Right atrium auricular region (tissue), 2 donors: ENCODE measurements at regions not wholly inside any gene's neighbourhood (a gene's known extent, or its start where the extent isn't known, plus 50 kb on each side); places are given as distances from the start of the nearest gene placed in this dataset.
"Not testable (repeated sequence)": the region's sequence is repeated elsewhere in the genome, so short reads cannot be mapped to it uniquely, and the experiment has no call there.

Source experiments
- DNase-seq: peaks from one replicate; pipeline ENCODE4 v3.0.0-alpha.2; 2019; ENCODE audit warnings: low spot score
- H3K27ac ChIP-seq, 2 donors: fragments of 200-600 bp; sonication (generic); 1 replicate in 1 of 2; 2 replicates in 1 of 2; pipeline ENCODE4 v1.5.1; 2016 to 2019
- H3K27me3 ChIP-seq, 2 donors: fragments of 200-600 bp; sonication (generic); one replicate each; pipeline versions ENCODE4 v1.5.1 to v1.6.0; 2017 to 2019
- H3K36me3 ChIP-seq: fragments of 200-600 bp; sonication (generic); one replicate; pipeline ENCODE4 v1.5.1; 2016
- H3K4me1 ChIP-seq, 2 donors: fragments of 200-600 bp; sonication (generic); one replicate each; pipeline versions ENCODE4 v1.5.1 to v1.6.0; 2017 to 2019
- H3K4me3 ChIP-seq, 2 donors: fragments of 200-600 bp; sonication (generic); 1 replicate in 1 of 2; 2 replicates in 1 of 2; pipeline ENCODE4 v1.5.1; 2017 to 2019; ENCODE audit warnings: mild to moderate bottlenecking in 1 of 2, moderate library complexity in 1 of 2
- H3K9me3 ChIP-seq, 2 donors: fragments of 200-600 bp; sonication (generic); one replicate each; pipeline ENCODE4 v1.5.1; 2019
- TF ChIP-seq, protein P1 (sequence below), 2 donors: fragments of 200-600 bp; sonication (generic); IDR thresholded peaks; one replicate each; pipeline ENCODE4 v1.5.1; 2019; ENCODE audit warnings: antibody characterized with exemption in 2 of 2

GRCh38 chr1:47534436-47534835 lies 96.6 kb downstream of the FOXD2 start:
- Histone ChIP-seq H3K27me3 (no peaks in the 10 kb centered on the region), H3K27ac (peak overlapping the region in 1 of 2 donors; percentile 3), H3K9me3 (peaks cover 0 to 4% of the 10 kb centered on the region in 2 donors), H3K4me1 (peaks cover 0 to 20% of the 10 kb centered on the region in 2 donors), H3K4me3 (no peak overlapping the region), H3K36me3 (no peaks in the 10 kb centered on the region)
- DNase-seq = no peak
- TF ChIP-seq, protein P1, sequence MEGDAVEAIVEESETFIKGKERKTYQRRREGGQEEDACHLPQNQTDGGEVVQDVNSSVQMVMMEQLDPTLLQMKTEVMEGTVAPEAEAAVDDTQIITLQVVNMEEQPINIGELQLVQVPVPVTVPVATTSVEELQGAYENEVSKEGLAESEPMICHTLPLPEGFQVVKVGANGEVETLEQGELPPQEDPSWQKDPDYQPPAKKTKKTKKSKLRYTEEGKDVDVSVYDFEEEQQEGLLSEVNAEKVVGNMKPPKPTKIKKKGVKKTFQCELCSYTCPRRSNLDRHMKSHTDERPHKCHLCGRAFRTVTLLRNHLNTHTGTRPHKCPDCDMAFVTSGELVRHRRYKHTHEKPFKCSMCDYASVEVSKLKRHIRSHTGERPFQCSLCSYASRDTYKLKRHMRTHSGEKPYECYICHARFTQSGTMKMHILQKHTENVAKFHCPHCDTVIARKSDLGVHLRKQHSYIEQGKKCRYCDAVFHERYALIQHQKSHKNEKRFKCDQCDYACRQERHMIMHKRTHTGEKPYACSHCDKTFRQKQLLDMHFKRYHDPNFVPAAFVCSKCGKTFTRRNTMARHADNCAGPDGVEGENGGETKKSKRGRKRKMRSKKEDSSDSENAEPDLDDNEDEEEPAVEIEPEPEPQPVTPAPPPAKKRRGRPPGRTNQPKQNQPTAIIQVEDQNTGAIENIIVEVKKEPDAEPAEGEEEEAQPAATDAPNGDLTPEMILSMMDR (IDR thresholded peaks at IDR 0.05) = no peak

DNA sequence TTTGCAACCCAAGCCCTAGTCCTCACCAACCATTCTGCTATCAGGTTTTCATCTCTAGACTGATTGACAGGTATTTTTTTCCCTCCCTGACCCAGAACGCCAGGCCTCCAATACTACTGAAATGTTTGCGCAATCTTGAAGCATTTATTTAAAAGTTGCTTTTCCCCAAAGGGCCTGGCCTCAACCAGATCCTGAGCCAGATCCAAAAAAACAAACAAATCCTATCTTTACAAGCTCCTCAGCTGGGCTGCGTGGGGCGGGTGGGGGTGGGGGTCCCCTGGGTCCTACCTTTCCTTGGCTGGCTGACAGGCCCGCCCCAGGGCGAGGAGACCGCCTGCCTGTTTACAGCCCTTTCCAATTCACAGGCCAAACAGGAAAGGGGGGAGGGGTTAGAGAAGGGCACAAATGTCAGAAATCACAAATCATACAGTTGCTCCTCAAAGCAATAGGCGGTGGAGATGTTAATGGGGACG lies 98.8 kb downstream of the FOXD2 start:
- no peak overlapping the region for H3K27ac ChIP-seq
- H3K4me1 ChIP-seq = peaks cover 0 to 20% of the 10 kb centered on the region in 2 donors
- TF ChIP-seq, protein P1 (IDR thresholded peaks at IDR 0.05) = no peak
- peaks cover 0 to 5% of the 10 kb centered on the region in 2 donors for H3K9me3 ChIP-seq
- no peaks in the 10 kb centered on the region for H3K27me3 ChIP-seq
- no peak overlapping the region for H3K4me3 ChIP-seq
- no peaks in the 10 kb centered on the region for H3K36me3 ChIP-seq
- no peak for DNase-seq

- Histone ChIP-seq H3K36me3 (no peaks in the 10 kb centered on the region), H3K4me3 (no peak overlapping the region), H3K4me1 (peaks cover 0 to 20% of the 10 kb centered on the region in 2 donors), H3K27me3 (no peaks in the 10 kb centered on the region), H3K27ac (no peak overlapping the region), H3K9me3 (peaks cover 0 to 6% of the 10 kb centered on the region in 2 donors)
- TF ChIP-seq, protein P1 (IDR thresholded peaks at IDR 0.05) = no peak
- no peak for DNase-seq
These were observed 99.4 kb downstream of the FOXD2 start for GRCh38 chr1:47537268-47537667.

DNA sequence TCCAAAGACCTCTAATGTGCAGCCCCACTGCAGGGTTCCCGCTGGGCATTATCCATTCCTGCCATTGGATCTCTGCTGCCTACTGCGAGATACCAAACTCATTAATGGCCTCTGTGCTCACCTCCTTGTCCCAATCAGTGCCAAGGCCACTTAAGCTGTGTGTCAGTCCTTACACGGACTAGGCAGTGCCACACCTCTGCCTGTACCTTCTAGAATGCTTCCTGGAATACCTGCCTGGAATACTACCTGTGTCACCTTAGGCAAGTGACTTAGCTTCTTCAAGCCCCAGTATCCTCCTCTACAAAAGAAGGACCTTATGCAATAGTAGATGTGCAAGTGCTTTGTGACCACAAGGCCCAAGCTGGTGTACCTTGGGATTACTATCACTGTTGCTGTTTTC lies 100.1 kb downstream of the FOXD2 start:
- H3K27me3 ChIP-seq = no peaks in the 10 kb centered on the region
- no peak overlapping the region for H3K27ac ChIP-seq
- no peak for DNase-seq
- TF ChIP-seq, protein P1 (IDR thresholded peaks at IDR 0.05) = no peak
- H3K4me3 ChIP-seq = no peak overlapping the region
- peaks cover 0 to 6% of the 10 kb centered on the region in 2 donors for H3K9me3 ChIP-seq
- H3K36me3 ChIP-seq = no peaks in the 10 kb centered on the region
- H3K4me1 ChIP-seq = peaks cover 0 to 18% of the 10 kb centered on the region in 2 donors

DNA sequence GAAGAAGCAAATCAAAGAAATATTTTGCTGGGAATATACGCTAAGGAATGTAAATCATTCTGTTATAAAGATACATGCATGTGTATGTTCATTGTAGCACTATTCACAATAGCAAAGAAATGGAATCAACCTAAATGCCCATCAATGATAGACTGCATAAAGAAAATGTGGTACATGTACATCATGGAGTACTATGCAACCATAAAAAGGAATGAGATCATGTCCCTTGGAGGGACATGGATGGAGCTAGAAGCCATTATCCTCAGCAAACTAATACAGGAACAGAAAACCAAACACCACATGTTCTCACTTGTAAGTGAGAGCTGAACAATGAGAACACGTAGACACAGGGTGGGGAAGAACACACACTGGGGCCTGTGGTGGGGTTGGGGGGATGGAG lies 100.7 kb downstream of the FOXD2 start:
- not testable (repeated sequence) for H3K4me3 ChIP-seq, H3K27me3 ChIP-seq, DNase-seq, H3K36me3 ChIP-seq, H3K27ac ChIP-seq, H3K9me3 ChIP-seq
- H3K4me1 ChIP-seq = peaks cover 0 to 12% of the 10 kb centered on the region in 2 donors

GRCh38 chr1:47541705-47542104 lies 103.9 kb downstream of the FOXD2 start:
- not testable (repeated sequence) for H3K27me3 ChIP-seq, H3K4me1 ChIP-seq, H3K27ac ChIP-seq, H3K9me3 ChIP-seq, H3K4me3 ChIP-seq, H3K36me3 ChIP-seq, DNase-seq

GRCh38 chr1:47543089-47543488 lies 105.2 kb downstream of the FOXD2 start:
- H3K27me3 ChIP-seq, DNase-seq, H3K9me3 ChIP-seq, H3K4me3 ChIP-seq, H3K4me1 ChIP-seq, H3K36me3 ChIP-seq, H3K27ac ChIP-seq: not testable (repeated sequence)
